Hepatocyte (in vitro differentiated cells): ENCODE measurements at regions not wholly inside any gene's neighbourhood (a gene's known extent, or its start where the extent isn't known, plus 50 kb on each side); places are given as distances from the start of the nearest gene placed in this dataset.

Source experiments
- DNase-seq: peaks from one replicate; pipeline ENCODE4 v3.0.0-alpha.2; 2016; ENCODE audit warnings: low spot score
- H2AFZ ChIP-seq: fragments of 200-600 bp; sonication (generic); 2 replicates; pipeline ENCODE4 v1.6.0; 2016; ENCODE audit warnings: antibody characterized with exemption, mild to moderate bottlenecking
- H3K27ac ChIP-seq: fragments of 200-600 bp; sonication (generic); 2 replicates; pipeline ENCODE4 v1.5.1; 2016; ENCODE audit warnings: mild to moderate bottlenecking
- H3K27me3 ChIP-seq: fragments of 200-600 bp; sonication (generic); 2 replicates; pipeline ENCODE4 v1.6.1; 2016
- H3K36me3 ChIP-seq: fragments of 200-600 bp; sonication (generic); replicated peaks from 2 replicates; pipeline ENCODE4 v1.5.1; 2016; ENCODE audit warnings: low read depth; ENCODE audit not compliant: insufficient read depth
- H3K4me1 ChIP-seq: fragments of 200-600 bp; sonication (generic); 2 replicates; pipeline ENCODE4 v1.5.1; 2016; ENCODE audit warnings: mild to moderate bottlenecking, moderate library complexity; ENCODE audit not compliant: insufficient read depth
- H3K4me2 ChIP-seq: fragments of 200-600 bp; sonication (generic); 2 replicates; pipeline ENCODE4 v1.6.0; 2016
- H3K4me3 ChIP-seq: fragments of 200-600 bp; sonication (generic); 2 replicates; pipeline ENCODE4 v1.5.1; 2016; ENCODE audit warnings: mild to moderate bottlenecking
- H3K79me2 ChIP-seq: fragments of 200-600 bp; sonication (generic); 2 replicates; pipeline ENCODE4 v1.6.0; 2017; ENCODE audit warnings: mild to moderate bottlenecking
- H3K9me2 ChIP-seq: fragments of 200-600 bp; sonication (generic); replicated peaks from 2 replicates; pipeline ENCODE4 v1.6.0; 2017; ENCODE audit warnings: mild to moderate bottlenecking; ENCODE audit not compliant: insufficient read depth
- H3K9me3 ChIP-seq: fragments of 200-600 bp; sonication (generic); 2 replicates; pipeline ENCODE4 v1.5.1; 2016; ENCODE audit warnings: low read depth, mild to moderate bottlenecking
- H4K20me1 ChIP-seq: fragments of 200-600 bp; sonication (generic); 2 replicates; pipeline ENCODE4 v1.6.0; 2016; ENCODE audit warnings: mild to moderate bottlenecking; ENCODE audit not compliant: insufficient read depth, poor library complexity, severe bottlenecking
- CTCF ChIP-seq: fragments of 200-600 bp; sonication (generic); IDR thresholded peaks from 2 replicates; pipeline ENCODE4 v1.5.1; 2016; ENCODE audit warnings: antibody characterized with exemption, mild to moderate bottlenecking; ENCODE audit not compliant: poor library complexity
- EZH2 ChIP-seq: fragments of 200-600 bp; sonication (generic); IDR thresholded peaks from 2 replicates; pipeline ENCODE4 v1.6.1; 2016; ENCODE audit warnings: antibody characterized with exemption, mild to moderate bottlenecking, borderline replicate concordance
- EZH2phosphoT487 ChIP-seq: fragments of 200-600 bp; sonication (generic); IDR thresholded peaks from one replicate; pipeline ENCODE4 v1.6.1; 2018; ENCODE audit warnings: antibody characterized with exemption, mild to moderate bottlenecking, low read depth, moderate library complexity; ENCODE audit not compliant: unreplicated experiment, severe bottlenecking
- WGBS: methylation state at CpG from one replicate; pipeline ENCODE4 v1.1.6; 2016; ENCODE audit warnings: low lambda C conversion rate; ENCODE audit errors: missing lambda C conversion rate; 5-methylcytosine and 5-hydroxymethylcytosine counted together

GRCh38 chr9:31251386-31251785 is 1133.1 kb upstream of the ACO1 start:
- no peak for TF ChIP-seq CTCF
- no peak for TF ChIP-seq EZH2
- TF ChIP-seq EZH2phosphoT487, result no peak
- Histone ChIP-seq H3K27me3 (no peaks in the 10 kb centered on the region), H3K4me3 (no peak overlapping the region), H3K4me1 (no peaks in the 10 kb centered on the region), H3K4me2 (no peak overlapping the region), H3K9me2 (no peaks in the 10 kb centered on the region), H4K20me1 (no peaks in the 10 kb centered on the region), H3K36me3 (no peaks in the 10 kb centered on the region), H3K9me3 (no peaks in the 10 kb centered on the region), H3K27ac (no peak overlapping the region), H3K79me2 (no peaks in the 10 kb centered on the region), H2AFZ (no peak overlapping the region)
- 94% methylated on average over 2 of the region's 2 CpGs for WGBS
- no peak for DNase-seq

GRCh38 chr9:31253800-31254762 is 1130.4 kb upstream of the ACO1 start:
- Histone ChIP-seq H3K9me2 (no peaks in the 10 kb centered on the region), H3K27me3 (no peaks in the 10 kb centered on the region), H4K20me1 (no peaks in the 10 kb centered on the region), H3K4me1 (no peaks in the 10 kb centered on the region), H3K36me3 (no peaks in the 10 kb centered on the region), H3K27ac (no peak overlapping the region), H3K4me2 (no peak overlapping the region), H3K9me3 (no peaks in the 10 kb centered on the region), H3K79me2 (no peaks in the 10 kb centered on the region), H3K4me3 (no peak overlapping the region), H2AFZ (no peak overlapping the region)
- DNase-seq, result no peak
- WGBS, result 98% methylated on average over 72 of the region's 73 CpGs
- TF ChIP-seq EZH2 (no peak), CTCF (no peak), EZH2phosphoT487 (no peak)

GRCh38 chr9:31255211-31255610 is 1129.2 kb upstream of the ACO1 start:
- H3K36me3 ChIP-seq, result no peaks in the 10 kb centered on the region
- 87% methylated on average over 11 of the region's 11 CpGs for WGBS
- H3K79me2 ChIP-seq, result no peaks in the 10 kb centered on the region
- no peaks in the 10 kb centered on the region for H3K9me3 ChIP-seq
- no peak for DNase-seq
- no peaks in the 10 kb centered on the region for H3K9me2 ChIP-seq
- H3K4me1 ChIP-seq, result no peaks in the 10 kb centered on the region
- no peak overlapping the region for H3K4me2 ChIP-seq
- no peaks in the 10 kb centered on the region for H3K27me3 ChIP-seq
- H4K20me1 ChIP-seq, result no peaks in the 10 kb centered on the region
- H2AFZ ChIP-seq, result no peak overlapping the region
- no peak overlapping the region for H3K4me3 ChIP-seq
- TF ChIP-seq CTCF, result no peak
- TF ChIP-seq EZH2phosphoT487, result no peak
- no peak for TF ChIP-seq EZH2
- no peak overlapping the region for H3K27ac ChIP-seq
